HG02571 (cell line): ENCODE measurements at regions not wholly inside any gene's neighbourhood (a gene's known extent, or its start where the extent isn't known, plus 50 kb on each side); places are given as distances from the start of the nearest gene placed in this dataset.
"Not testable (repeated sequence)": the region's sequence is repeated elsewhere in the genome, so short reads cannot be mapped to it uniquely, and the experiment has no call there.

Experiments used
- ATAC-seq: cut with Tn5 transposase; IDR thresholded peaks from one replicate; pipeline ENCODE4 v1.9.1; 2021; ENCODE audit warnings: mild to moderate bottlenecking, moderate library complexity; ENCODE audit not compliant: unreplicated experiment

GRCh38 chr13:90443268-90443667 is 904.2 kb upstream of the MIR17HG start:
- ATAC-seq, result no peak

GRCh38 chr13:90444232-90444631 is 903.3 kb upstream of the MIR17HG start:
- no peak for ATAC-seq

DNA sequence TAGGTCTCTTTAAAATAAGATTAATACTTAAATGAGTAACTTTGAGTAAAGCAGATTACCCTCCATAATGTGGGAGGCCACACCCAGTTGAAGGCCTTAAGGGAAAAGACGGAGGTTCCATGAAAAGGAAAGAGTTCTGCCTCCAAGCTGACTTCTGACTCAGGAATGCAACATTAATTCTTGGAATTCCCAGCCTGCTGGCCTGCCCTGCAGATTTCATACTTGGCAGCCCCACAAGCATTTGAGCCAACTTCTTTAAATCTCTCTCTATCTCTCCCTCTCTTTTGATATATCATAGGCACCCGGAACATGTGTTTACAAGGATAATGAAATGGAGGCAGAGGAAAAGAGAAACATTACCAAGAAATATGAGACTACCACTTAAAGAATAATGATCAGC is 902.3 kb upstream of the MIR17HG start:
- no peak for ATAC-seq

GRCh38 chr13:90447034-90447733 is 900.3 kb upstream of the MIR17HG start:
- no peak for ATAC-seq

GRCh38 chr13:90447734-90448101 is 899.8 kb upstream of the MIR17HG start:
- ATAC-seq, result no peak

- no peak for ATAC-seq
Observed at GRCh38 chr13:90448466-90449037, 898.9 kb upstream of the MIR17HG start.

- no peak for ATAC-seq
Observed at GRCh38 chr13:90453342-90453741, 894.1 kb upstream of the MIR17HG start.

DNA sequence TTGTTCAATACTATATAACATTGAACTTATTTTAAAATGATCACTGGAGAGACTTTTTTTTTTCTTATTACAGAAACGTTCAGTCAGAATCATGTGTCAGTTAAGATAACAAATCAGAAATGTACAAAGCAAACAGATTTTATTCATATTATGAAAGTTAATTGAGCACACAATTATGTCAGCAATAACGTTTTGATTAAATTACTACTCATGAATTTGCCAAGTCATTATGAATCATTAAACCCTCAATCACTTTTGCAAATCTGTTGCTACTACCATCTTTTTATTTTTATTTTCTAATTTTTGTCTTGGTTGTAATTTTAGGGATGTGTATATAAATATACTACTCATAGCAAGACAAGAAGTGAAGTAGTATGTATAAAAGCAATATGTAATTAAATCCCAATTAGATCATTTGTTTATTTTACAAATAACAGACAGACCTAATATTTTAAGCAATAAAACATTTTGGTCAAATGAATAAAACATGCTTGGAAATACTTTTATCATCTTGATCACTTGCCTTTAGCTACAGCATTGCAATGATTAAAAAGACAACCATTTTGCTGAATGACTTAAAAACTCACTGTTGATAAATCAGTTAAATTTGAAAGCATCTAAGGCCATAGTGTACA is 893.4 kb upstream of the MIR17HG start:
- no peak for ATAC-seq

GRCh38 chr13:90455067-90455466 is 892.4 kb upstream of the MIR17HG start:
- ATAC-seq, result no peak

- no peak for ATAC-seq
Observed at GRCh38 chr13:90455823-90456222, 891.7 kb upstream of the MIR17HG start.

DNA sequence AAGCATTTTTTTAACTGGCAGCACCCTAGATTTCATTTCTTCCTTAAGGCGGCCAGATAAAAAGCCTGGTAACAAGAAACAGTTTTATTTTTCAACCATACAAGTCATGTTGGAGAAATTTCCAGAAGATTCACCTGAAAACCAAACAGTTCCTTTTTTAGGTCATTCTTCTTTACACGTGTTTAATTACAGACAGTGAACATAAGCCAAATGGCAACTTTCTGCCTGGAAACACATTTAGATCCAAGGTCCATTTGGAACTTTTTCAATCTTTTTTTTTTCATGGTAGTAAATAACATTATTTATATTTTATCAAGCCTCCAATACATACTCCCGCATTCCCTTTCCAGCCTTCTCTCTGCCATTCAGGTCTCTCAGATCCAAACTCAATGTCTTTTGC is 886.1 kb upstream of the MIR17HG start:
- ATAC-seq, result no peak

- ATAC-seq, result no peak
Observed at GRCh38 chr13:90477216-90477615, 870.3 kb upstream of the MIR17HG start.

DNA sequence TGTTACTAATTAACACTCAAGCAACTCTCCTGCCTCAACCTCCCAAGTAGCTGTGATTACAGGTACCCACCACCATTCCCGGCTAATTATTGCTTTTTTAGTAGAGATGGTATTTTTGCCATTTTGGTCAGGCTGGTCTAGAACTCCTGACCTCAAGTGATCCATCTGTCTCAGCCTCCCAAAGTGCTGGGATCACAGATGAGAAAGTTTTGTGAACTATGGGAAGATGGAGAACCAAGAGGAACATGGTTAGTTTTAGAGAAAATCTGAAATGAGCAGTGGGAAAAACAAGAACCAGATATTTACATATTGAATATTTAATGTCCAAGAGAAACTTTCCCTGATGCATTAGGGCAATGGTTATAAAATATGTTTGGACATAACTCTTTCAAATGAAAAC is 863.6 kb upstream of the MIR17HG start:
- ATAC-seq, result no peak

DNA sequence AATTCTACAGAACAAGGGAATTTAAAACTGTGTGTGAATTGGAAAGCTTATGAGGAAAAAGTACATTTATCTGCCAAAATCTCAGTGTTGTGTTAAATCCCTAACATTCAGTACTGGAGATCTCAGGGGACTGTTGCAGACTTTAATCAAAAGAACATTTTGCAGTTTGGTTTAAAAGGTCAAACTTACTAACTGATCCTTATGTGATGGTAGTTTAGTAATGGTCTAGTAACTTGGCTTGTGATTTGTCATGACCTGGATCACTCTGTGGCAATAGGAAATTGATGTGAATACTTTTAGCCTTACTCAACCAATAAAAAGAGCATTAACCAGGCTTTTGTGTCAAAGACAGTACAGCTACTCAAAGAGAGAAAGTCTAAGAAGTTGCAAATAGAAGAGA is 862.1 kb upstream of the MIR17HG start:
- no peak for ATAC-seq

DNA sequence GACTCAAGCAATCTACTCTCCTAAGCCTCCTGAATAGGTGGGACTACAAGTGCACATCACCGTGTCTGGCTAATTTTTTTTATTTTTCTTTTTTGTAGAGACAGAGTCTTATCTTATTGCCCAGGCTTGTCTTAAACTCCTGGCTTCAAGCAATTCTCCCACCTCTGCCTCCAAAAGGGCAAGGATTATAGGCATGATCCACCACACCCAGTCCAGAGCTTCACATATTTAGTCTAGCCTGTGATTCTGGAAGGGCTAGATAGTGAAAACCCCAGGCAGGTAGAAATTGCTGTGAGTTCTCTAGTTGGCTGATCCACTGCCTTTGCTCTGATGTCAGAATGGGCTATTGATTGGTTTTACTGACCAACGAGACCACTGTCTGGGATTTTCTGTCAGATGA is 854.6 kb upstream of the MIR17HG start:
- ATAC-seq, result no peak

- no peak for ATAC-seq
Observed at GRCh38 chr13:90493667-90494066, 853.8 kb upstream of the MIR17HG start.

- not testable (repeated sequence) for ATAC-seq
Observed at GRCh38 chr13:90494849-90495248, 852.6 kb upstream of the MIR17HG start.

DNA sequence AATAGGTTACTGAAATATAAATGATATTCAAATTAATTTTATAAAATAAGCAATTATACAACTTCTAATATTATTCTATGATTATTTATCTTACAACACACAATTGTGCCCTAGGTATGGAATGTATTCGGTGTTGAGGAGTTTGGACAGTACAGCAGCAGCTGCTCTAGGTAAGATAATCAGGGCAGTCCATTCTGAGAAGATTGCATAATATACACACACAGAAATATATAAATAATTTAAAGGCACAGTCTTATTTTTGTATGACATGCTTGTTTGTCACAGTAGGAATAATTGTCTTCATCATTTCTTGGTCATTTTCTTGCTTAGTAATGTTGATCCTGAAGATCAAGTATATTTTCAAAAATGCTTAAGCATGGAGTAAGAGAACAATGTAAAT is 849.4 kb upstream of the MIR17HG start:
- ATAC-seq, result no peak

DNA sequence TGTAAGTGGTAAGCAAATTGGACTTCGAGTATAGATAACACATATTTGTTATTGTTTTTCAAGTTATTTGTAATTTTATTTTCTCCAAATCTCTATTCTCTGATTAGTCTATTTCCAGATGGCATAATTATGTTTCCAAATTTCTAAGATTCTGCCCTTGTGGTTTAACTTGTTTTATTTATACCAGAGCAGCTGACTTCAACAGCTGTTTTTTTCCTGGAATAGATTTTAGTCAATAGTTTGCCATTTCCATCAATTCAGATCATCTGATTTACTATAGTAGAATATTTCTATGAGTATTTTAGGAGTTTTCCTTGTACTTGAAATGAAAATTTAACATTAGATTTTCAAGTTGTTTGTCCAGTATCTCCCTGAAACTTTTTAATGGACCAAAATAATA is 848.7 kb upstream of the MIR17HG start:
- ATAC-seq, result no peak

- ATAC-seq, result no peak
Observed at GRCh38 chr13:90500569-90500968, 846.9 kb upstream of the MIR17HG start.

DNA sequence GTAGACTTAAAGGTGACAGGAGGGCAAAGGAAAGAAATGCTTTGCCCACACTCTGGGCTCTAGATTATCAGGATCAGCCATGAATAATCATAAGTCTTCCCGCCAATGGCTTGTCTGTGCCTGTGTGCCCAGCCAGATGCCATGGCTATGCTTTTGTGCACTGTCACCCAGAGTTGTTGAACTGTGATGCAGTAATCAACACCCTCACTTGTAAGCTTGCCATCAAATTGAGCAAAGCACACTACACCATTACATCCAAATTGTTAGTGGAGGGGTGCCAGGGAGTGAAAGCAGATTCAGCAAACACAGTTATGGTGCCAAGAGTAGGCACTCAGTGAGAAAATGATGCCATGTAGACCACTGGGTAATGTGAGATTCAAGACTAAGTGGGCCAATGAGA is 845.3 kb upstream of the MIR17HG start:
- no peak for ATAC-seq

GRCh38 chr13:90502762-90503161 is 844.7 kb upstream of the MIR17HG start:
- ATAC-seq, result no peak

DNA sequence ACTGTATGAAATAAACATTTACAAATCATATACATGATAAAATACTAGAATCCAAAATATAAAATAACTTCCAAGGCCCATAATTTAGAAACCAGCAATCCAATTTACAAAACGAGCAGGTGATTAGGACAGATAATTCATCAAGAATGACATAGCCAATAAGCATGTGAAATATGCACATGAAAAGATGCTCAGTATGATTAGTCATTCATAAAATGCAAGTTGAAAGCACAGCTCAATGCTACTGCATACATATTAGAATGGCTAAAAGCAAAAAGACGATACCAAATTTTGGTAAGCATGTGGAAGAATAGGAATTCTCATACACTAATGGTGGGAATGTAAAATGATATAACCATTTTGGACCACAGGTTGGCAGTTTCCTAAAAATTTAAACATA is 837.2 kb upstream of the MIR17HG start:
- ATAC-seq, result no peak
